H1 (cell line): ENCODE measurements at regions not wholly inside any gene's neighbourhood (a gene's known extent, or its start where the extent isn't known, plus 50 kb on each side); places are given as distances from the start of the nearest gene placed in this dataset.

Experiments used
- CREB1 ChIP-seq: IDR thresholded peaks from 2 replicates; pipeline ENCODE4 v1.6.1; 2012; ENCODE audit warnings: inconsistent platforms
- E2F6 ChIP-seq: IDR thresholded peaks from 2 replicates; pipeline ENCODE4 v1.6.1; 2012; ENCODE audit warnings: inconsistent platforms
- RXRA ChIP-seq: IDR thresholded peaks from 2 replicates; pipeline ENCODE4 v1.6.1; 2011; ENCODE audit warnings: low read depth, mild to moderate bottlenecking, low read length, moderate library complexity; ENCODE audit not compliant: insufficient read depth

GRCh38 chr10:124886610-124887009 lies 55.3 kb upstream of the ZRANB1 start (continued):
- no peak for TF ChIP-seq E2F6
- TF ChIP-seq RXRA = no peak
- TF ChIP-seq CREB1 = no peak
